GM23248 (cell line): ENCODE measurements at regions not wholly inside any gene's neighbourhood (a gene's known extent, or its start where the extent isn't known, plus 50 kb on each side); places are given as distances from the start of the nearest gene placed in this dataset.

Source experiments
- DNase-seq: peaks from one replicate; pipeline ENCODE4 v3.0.0-alpha.2; 2015
- H2AFZ ChIP-seq: fragments of 200-600 bp; sonication (generic); 2 replicates; pipeline ENCODE4 v1.6.1; 2016; ENCODE audit warnings: antibody characterized with exemption
- H3F3A ChIP-seq: fragments of 200-600 bp; sonication (generic); 2 replicates; pipeline ENCODE4 v1.6.1; 2016; ENCODE audit warnings: mild to moderate bottlenecking, antibody characterized with exemption, mixed run types; ENCODE audit not compliant: insufficient read depth
- H3K27ac ChIP-seq: fragments of 200-600 bp; sonication (generic); 2 replicates; pipeline ENCODE4 v1.5.1; 2016; ENCODE audit warnings: mild to moderate bottlenecking
- H3K27me3 ChIP-seq: fragments of 200-600 bp; sonication (generic); replicated peaks from 2 replicates; pipeline ENCODE4 v1.6.1; 2016; ENCODE audit warnings: mild to moderate bottlenecking; ENCODE audit not compliant: insufficient read depth
- H3K36me3 ChIP-seq: fragments of 200-600 bp; sonication (generic); 2 replicates; pipeline ENCODE4 v1.6.1; 2016; ENCODE audit warnings: low read depth, mild to moderate bottlenecking
- H3K4me1 ChIP-seq: fragments of 200-600 bp; sonication (generic); 2 replicates; pipeline ENCODE4 v1.6.1; 2016; ENCODE audit warnings: mild to moderate bottlenecking; ENCODE audit not compliant: insufficient read depth
- H3K4me2 ChIP-seq: fragments of 200-600 bp; sonication (generic); one replicate; pipeline ENCODE4 v1.6.1; 2016; ENCODE audit warnings: mild to moderate bottlenecking; ENCODE audit not compliant: unreplicated experiment
- H3K4me3 ChIP-seq: fragments of 200-600 bp; sonication (generic); 2 replicates; pipeline ENCODE4 v1.5.1; 2016; ENCODE audit warnings: mild to moderate bottlenecking
- H3K79me2 ChIP-seq: fragments of 200-600 bp; sonication (generic); 2 replicates; pipeline ENCODE4 v1.6.1; 2016; ENCODE audit warnings: mild to moderate bottlenecking; ENCODE audit not compliant: insufficient read depth
- H3K9ac ChIP-seq: fragments of 200-600 bp; sonication (generic); 2 replicates; pipeline ENCODE4 v1.6.1; 2016; ENCODE audit warnings: mild to moderate bottlenecking
- H3K9me2 ChIP-seq: fragments of 200-600 bp; sonication (generic); 2 replicates; pipeline ENCODE4 v1.6.1; 2016; ENCODE audit warnings: mixed run types, mild to moderate bottlenecking, moderate library complexity; ENCODE audit not compliant: insufficient read depth
- H3K9me3 ChIP-seq: fragments of 200-600 bp; sonication (generic); one replicate; pipeline ENCODE4 v1.6.1; 2017; ENCODE audit warnings: low read depth
- H4K20me1 ChIP-seq: fragments of 200-600 bp; sonication (generic); 2 replicates; pipeline ENCODE4 v1.6.0; 2016; ENCODE audit not compliant: insufficient read depth
- EZH2 ChIP-seq: fragments of 200-600 bp; sonication (generic); IDR thresholded peaks from 2 replicates; pipeline ENCODE4 v1.6.1; 2018; ENCODE audit warnings: antibody characterized with exemption, mild to moderate bottlenecking; ENCODE audit not compliant: insufficient read depth, poor library complexity, severe bottlenecking
- EZH2phosphoT487 ChIP-seq: fragments of 200-600 bp; sonication (generic); IDR thresholded peaks from 2 replicates; pipeline ENCODE4 v1.6.1; 2018; ENCODE audit warnings: antibody characterized with exemption, moderate library complexity, mild to moderate bottlenecking, low read depth; ENCODE audit not compliant: insufficient read depth
- WGBS, 2 experiments: methylation state at CpG; one replicate each; pipeline ENCODE4 v1.1.6; 2015 to 2017; ENCODE audit warnings: low lambda C conversion rate in 2 of 2, low coverage in 1 of 2; ENCODE audit errors: missing lambda C conversion rate in 2 of 2; 5-methylcytosine and 5-hydroxymethylcytosine counted together
- in situ Hi-C: fragments of 300-500 bp; cut with MboI; formaldehyde crosslinking; loops from 2 replicates; pipeline ENCODE4 v1.15.0; 2020

DNA sequence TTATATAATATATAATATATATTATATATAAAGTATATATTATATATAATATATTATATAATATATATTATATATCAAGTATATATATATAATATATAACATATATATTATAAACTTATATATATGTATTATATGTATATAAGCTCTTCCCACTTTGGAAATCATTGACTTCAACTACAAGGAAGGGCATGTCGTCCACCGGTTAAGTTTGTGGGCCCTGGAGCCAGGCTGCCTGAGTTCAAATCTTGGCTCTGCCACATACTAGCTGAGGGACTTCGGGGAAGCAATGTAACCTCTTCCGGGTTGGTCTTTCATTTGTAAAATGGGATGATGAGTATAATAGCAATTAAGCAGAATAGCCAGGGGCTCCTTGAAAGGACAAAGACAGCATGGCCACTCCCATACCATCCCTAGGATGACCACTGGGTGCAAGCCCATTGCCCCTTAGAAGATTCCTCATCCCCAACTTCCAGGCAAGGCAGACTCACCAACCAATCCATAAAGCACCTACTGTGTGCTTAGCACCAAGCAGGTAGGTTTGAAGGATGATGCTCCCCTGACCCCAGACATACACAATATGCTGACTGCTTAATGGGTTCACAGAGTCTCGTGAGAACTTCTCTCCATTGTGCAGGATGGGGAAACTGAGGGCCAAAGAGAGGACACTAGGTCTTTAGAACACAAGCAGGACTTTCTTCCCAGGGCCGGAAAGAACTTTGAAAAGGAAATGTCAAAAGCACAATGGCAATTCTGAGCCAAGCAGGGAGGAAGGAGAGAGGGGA lies 163.2 kb downstream of the MRPL14 start:
- H4K20me1 ChIP-seq, result no peaks in the 10 kb centered on the region
- no peaks in the 10 kb centered on the region for H3F3A ChIP-seq
- H3K9ac ChIP-seq, result no peak overlapping the region
- 74 to 78% methylated on average over 6 of the region's 6 CpGs for WGBS, 2 experiments
- H3K27me3 ChIP-seq, result no peaks in the 10 kb centered on the region
- H3K4me2 ChIP-seq, result no peak overlapping the region
- no peaks in the 10 kb centered on the region for H3K9me3 ChIP-seq
- no peaks in the 10 kb centered on the region for H3K36me3 ChIP-seq
- no peaks in the 10 kb centered on the region for H3K9me2 ChIP-seq
- no peak overlapping the region for H2AFZ ChIP-seq
- in situ Hi-C loops, result no loop called here
- H3K4me3 ChIP-seq, result no peak overlapping the region
- no peak for DNase-seq
- no peaks in the 10 kb centered on the region for H3K4me1 ChIP-seq
- no peak overlapping the region for H3K27ac ChIP-seq
- TF ChIP-seq EZH2 (no peak), EZH2phosphoT487 (no peak)
- no peaks in the 10 kb centered on the region for H3K79me2 ChIP-seq

- TF ChIP-seq EZH2, result no peak
- TF ChIP-seq EZH2phosphoT487, result no peak
- WGBS, 2 experiments, result 94 to 97% methylated on average over 1 of the region's 1 CpG
- in situ Hi-C loops, result no loop called here
- Histone ChIP-seq H3K79me2 (no peaks in the 10 kb centered on the region), H3K9me2 (no peaks in the 10 kb centered on the region), H2AFZ (no peak overlapping the region), H3K9ac (no peak overlapping the region), H3K4me3 (no peak overlapping the region), H3K9me3 (no peaks in the 10 kb centered on the region), H3K4me2 (no peak overlapping the region), H4K20me1 (no peaks in the 10 kb centered on the region), H3K27ac (no peak overlapping the region), H3K27me3 (no peaks in the 10 kb centered on the region), H3F3A (no peaks in the 10 kb centered on the region), H3K36me3 (no peaks in the 10 kb centered on the region), H3K4me1 (no peaks in the 10 kb centered on the region)
- no peak for DNase-seq
These were observed 164.0 kb downstream of the MRPL14 start for GRCh38 chr6:43963203-43963602.

- H3K27me3 ChIP-seq, result no peaks in the 10 kb centered on the region
- H3K4me3 ChIP-seq, result no peak overlapping the region
- H3K4me2 ChIP-seq, result no peak overlapping the region
- no peaks in the 10 kb centered on the region for H3F3A ChIP-seq
- no peaks in the 10 kb centered on the region for H4K20me1 ChIP-seq
- no peaks in the 10 kb centered on the region for H3K79me2 ChIP-seq
- H2AFZ ChIP-seq, result no peak overlapping the region
- H3K36me3 ChIP-seq, result no peaks in the 10 kb centered on the region
- no peaks in the 10 kb centered on the region for H3K4me1 ChIP-seq
- in situ Hi-C loops, result no loop called here
- peak; percentile 23 for DNase-seq
- no peak for TF ChIP-seq EZH2phosphoT487
- no peak for TF ChIP-seq EZH2
- WGBS, 2 experiments, result 93 to 98% methylated on average over 5 of the region's 5 CpGs
- no peak overlapping the region for H3K9ac ChIP-seq
- H3K9me2 ChIP-seq, result no peaks in the 10 kb centered on the region
- no peaks in the 10 kb centered on the region for H3K9me3 ChIP-seq
- no peak overlapping the region for H3K27ac ChIP-seq
These were observed 164.8 kb downstream of the MRPL14 start for GRCh38 chr6:43962458-43962857.

DNA sequence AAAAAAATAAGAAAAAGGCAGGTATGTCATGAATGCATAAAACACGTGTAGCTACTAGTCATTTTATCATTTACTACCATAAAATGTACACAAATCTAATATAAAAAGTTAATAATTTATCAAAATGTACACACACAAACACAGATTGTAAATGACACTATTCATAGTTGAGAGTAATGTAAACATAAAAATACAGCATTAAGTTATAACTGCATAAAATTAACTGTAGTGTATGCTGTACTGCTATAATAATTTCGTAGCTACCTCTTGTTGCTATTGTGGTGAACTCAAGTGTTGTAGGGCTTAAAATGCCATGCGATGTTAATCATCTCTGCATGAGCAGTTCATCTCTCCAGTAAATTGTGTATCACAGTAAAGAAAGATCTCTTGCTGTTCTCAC lies 170.0 kb downstream of the MRPL14 start:
- DNase-seq, result no peak
- Histone ChIP-seq H3K9ac (no peak overlapping the region), H4K20me1 (no peaks in the 10 kb centered on the region), H3K4me3 (no peak overlapping the region), H3K4me2 (no peak overlapping the region), H3K36me3 (no peaks in the 10 kb centered on the region), H3K9me3 (no peaks in the 10 kb centered on the region), H3K27me3 (no peaks in the 10 kb centered on the region), H3K79me2 (no peaks in the 10 kb centered on the region), H2AFZ (no peak overlapping the region), H3K27ac (no peak overlapping the region), H3F3A (no peaks in the 10 kb centered on the region), H3K9me2 (no peaks in the 10 kb centered on the region), H3K4me1 (no peaks in the 10 kb centered on the region)
- 77 to 81% methylated on average over 3 of the region's 3 CpGs for WGBS, 2 experiments
- TF ChIP-seq EZH2 (no peak), EZH2phosphoT487 (no peak)
- in situ Hi-C loops, result no loop called here
